LNCAP (cell line): ENCODE measurements at regions not wholly inside any gene's neighbourhood (a gene's known extent, or its start where the extent isn't known, plus 50 kb on each side); places are given as distances from the start of the nearest gene placed in this dataset.

Experiments
- TF ChIP-seq, protein P1 (sequence below): fragments of 450-650 bp; IDR thresholded peaks from 2 replicates; pipeline ENCODE4 v1.5.1; 2017; ENCODE audit warnings: mild to moderate bottlenecking

DNA sequence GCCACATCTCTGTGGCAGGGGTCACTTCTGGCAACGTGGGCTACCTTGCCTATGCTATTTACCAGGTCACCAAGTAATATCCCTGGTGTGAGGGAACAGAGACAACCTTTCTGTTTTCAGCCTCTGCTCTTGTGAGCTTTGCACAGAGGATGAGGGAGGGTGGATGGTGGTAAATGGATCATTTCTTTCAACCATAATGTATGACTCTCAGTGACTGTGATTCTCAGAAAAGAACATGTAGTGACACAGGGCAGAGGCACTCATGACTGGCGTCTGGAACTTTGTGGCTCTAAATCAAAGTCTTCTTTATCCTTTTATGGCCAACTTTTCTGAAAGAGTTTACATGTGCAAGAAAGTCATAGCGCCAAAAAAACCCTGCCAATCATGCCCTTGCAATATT, 153.5 kb upstream of the USP24 start:
- TF ChIP-seq, protein P1, sequence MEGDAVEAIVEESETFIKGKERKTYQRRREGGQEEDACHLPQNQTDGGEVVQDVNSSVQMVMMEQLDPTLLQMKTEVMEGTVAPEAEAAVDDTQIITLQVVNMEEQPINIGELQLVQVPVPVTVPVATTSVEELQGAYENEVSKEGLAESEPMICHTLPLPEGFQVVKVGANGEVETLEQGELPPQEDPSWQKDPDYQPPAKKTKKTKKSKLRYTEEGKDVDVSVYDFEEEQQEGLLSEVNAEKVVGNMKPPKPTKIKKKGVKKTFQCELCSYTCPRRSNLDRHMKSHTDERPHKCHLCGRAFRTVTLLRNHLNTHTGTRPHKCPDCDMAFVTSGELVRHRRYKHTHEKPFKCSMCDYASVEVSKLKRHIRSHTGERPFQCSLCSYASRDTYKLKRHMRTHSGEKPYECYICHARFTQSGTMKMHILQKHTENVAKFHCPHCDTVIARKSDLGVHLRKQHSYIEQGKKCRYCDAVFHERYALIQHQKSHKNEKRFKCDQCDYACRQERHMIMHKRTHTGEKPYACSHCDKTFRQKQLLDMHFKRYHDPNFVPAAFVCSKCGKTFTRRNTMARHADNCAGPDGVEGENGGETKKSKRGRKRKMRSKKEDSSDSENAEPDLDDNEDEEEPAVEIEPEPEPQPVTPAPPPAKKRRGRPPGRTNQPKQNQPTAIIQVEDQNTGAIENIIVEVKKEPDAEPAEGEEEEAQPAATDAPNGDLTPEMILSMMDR: no peak

DNA sequence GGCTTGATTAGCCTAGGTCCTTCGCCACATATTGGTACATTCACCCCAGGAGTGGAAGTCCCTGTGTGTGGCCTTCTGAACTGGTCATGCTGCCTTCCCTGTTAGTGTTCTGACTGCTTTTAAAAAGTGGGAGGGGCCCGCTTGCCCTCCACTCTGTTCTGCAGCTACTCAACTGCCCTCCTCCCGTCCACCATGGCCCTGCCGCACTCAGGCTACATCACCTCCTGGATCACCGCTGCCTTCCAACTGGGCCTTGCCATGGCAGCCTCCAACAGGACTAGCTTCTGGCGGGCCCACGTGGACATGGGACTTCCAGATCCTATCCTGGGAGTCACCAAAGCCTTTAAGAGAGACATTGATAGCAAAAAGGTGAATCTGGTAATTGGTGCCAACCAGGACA, 152.1 kb upstream of the USP24 start:
- TF ChIP-seq, protein P1: no peak

DNA sequence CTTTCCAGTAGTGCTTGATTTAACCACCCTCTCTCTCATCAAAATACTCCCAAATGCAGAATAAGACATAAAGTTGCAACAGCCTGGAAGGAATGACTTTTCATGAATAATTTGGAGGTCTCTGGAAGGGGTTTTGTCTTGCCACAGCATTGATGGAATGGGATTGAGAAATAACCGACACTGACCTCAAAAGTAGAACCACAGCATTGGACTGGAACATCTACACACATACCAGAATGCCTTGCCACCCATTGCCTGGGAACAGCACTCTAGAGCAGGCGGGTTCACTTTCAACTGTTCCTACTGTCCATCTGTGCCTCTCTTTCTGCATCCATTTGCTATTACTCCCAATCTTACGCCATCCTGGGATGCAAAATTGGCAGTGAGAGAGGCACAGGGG, 149.1 kb upstream of the USP24 start:
- TF ChIP-seq, protein P1: no peak

DNA sequence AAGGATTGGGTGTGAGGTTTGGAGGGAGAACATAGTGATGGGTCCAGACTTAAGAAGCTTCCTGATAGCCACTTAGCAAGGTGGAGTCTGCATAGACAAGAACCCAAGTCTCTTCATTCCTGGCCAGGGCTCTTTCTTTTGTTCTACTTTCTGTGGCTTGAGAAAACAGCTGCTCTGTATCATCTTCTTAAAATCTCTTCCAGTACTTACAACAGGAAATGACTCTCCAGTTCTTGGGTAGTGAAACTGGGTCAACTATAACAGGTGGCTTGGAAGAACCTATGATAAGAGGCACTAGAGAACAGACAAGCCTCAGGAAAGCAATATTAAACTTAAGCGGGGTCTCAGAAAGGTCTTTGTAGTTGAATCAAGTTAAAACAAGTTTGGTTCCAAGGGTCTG, 148.1 kb upstream of the USP24 start:
- TF ChIP-seq, protein P1: no peak

DNA sequence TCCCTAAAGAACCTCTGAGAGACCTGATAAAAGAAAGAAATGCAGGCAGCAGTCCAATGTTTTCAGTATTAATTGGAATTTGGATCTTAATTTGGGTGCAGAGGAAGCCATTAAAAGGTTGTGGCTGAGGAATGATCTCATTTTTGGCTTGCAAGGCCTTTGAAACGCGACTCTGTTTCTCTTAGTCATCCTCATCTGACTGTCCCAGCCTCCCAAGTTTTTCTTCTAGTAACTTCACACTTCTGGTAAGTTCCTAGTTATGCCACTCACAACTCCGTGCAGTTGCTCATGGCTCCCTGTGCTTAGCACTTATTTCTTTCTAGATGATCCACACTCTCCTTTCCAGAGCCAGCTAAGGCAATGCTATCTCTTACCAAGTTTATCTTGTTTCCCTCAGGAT, 147.4 kb upstream of the USP24 start:
- TF ChIP-seq, protein P1: no peak

DNA sequence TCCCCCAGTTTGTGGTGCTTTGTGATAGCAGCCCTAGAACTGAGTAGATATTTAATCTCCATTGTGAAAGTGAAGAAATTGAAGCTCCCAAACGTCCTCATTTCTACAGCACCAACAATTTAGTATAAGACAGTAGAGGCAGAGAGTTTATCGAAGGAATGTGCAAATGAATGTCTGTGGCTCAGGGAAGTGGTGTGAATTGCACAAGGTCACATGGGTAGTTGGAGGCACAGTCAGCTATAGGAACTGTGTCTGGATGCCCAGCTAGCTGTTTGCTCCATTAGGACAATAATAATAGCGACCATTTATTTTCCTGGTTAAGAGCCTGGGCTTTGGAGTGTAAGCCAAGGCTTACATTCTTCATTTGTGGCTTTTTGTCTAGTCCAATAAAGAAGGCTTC, 144.4 kb upstream of the USP24 start:
- TF ChIP-seq, protein P1: no peak

DNA sequence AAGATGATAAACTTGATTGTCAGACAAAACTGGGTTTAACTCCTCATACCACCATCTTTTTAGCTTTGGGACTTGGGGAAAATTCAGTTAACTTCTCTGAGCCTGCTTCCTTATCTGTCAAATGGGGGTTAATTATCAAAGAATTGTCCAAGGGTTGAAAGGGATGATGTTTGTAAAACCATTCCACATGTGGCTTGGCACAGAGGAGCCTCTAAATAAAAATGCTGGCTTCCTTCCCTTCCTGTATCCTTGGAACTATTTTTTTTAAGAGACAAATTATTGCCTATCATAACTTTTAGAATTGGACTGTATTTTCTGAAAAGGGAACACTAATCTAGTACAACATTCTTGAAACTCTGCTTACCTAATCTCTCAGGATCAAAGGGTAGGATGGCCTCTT, 143.4 kb upstream of the USP24 start:
- TF ChIP-seq, protein P1: no peak

DNA sequence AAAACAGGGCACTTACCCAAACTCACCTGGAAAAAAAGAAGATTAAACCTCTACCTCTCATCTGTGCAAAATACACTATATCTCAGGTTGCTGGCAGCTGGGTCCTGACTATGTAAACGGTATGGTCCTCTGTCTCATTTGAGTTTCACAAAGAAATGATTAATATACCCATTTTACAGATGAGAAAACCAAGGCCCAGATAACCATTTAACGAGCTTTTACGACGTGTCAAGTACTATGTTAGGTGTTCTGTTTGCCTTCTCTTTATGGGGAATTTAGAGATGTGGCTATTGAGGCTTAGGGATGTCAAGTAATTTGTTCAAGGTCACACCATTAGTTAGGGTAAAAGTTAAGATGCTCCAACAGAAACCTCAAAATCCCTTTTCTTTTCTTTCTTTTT, 140.4 kb upstream of the USP24 start:
- TF ChIP-seq, protein P1: no peak
